ENCODE measurements at regions not wholly inside any gene's neighbourhood (a gene's known extent, or its start where the extent isn't known, plus 50 kb on each side); places are given as distances from the start of the nearest gene placed in this dataset.

DNA sequence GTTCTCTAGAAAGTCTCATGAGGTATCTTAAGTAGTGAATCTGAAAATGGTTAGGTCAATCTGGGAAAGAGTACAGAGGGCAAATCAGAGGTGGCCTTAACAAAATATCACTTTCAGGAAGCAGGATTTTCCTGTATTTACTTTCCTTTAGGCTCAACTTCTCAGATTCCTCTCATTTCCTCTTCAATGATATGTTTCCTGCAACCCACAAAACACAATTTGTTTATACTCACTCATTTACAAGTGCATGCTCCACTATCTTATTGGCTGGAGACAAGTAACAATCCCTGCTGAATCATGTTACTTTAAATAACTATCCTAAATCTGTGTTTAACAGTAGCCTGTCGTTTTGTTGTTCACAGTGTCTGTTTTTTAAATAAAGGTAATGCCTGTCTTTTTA is 228.1 kb downstream of the DSC3 start:
- H3K9ac ChIP-seq (ENCODE audit: low read depth, low read length, poor library complexity, severe bottlenecking) = no peak overlapping the region
- H3F3A ChIP-seq (ENCODE audit: low read depth) = no peaks in the 10 kb centered on the region
- H3K79me2 ChIP-seq (ENCODE audit: insufficient read depth, low read length) = no peaks in the 10 kb centered on the region
- no peaks in the 10 kb centered on the region for H3K9me2 ChIP-seq (replicated peaks; ENCODE audit: low read depth, low read length)
- no peaks in the 10 kb centered on the region for H3K9me3 ChIP-seq (ENCODE audit: insufficient read depth, low read depth, low read length)
- no peak overlapping the region for H2AFZ ChIP-seq (ENCODE audit: low read length)
- no peak overlapping the region for H3K4me2 ChIP-seq (ENCODE audit: low read depth, low read length, poor library complexity, severe bottlenecking)
- H3K27me3 ChIP-seq (ENCODE audit: insufficient read depth, low read length, poor library complexity, severe bottlenecking) = no peaks in the 10 kb centered on the region
- H3K4me3 ChIP-seq (ENCODE audit: low read length, poor library complexity, severe bottlenecking) = no peak overlapping the region
- H4K20me1 ChIP-seq (ENCODE audit: insufficient read depth, low read length, poor library complexity, severe bottlenecking) = no peaks in the 10 kb centered on the region
- no peaks in the 10 kb centered on the region for H3K4me1 ChIP-seq (ENCODE audit: insufficient read depth, low read length, poor library complexity, severe bottlenecking)
- no peak for TF ChIP-seq EZH2phosphoT487 (IDR thresholded peaks at IDR 0.05; ENCODE audit: borderline replicate concordance)
- TF ChIP-seq, protein P1, sequence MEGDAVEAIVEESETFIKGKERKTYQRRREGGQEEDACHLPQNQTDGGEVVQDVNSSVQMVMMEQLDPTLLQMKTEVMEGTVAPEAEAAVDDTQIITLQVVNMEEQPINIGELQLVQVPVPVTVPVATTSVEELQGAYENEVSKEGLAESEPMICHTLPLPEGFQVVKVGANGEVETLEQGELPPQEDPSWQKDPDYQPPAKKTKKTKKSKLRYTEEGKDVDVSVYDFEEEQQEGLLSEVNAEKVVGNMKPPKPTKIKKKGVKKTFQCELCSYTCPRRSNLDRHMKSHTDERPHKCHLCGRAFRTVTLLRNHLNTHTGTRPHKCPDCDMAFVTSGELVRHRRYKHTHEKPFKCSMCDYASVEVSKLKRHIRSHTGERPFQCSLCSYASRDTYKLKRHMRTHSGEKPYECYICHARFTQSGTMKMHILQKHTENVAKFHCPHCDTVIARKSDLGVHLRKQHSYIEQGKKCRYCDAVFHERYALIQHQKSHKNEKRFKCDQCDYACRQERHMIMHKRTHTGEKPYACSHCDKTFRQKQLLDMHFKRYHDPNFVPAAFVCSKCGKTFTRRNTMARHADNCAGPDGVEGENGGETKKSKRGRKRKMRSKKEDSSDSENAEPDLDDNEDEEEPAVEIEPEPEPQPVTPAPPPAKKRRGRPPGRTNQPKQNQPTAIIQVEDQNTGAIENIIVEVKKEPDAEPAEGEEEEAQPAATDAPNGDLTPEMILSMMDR (conservative IDR thresholded peaks at IDR 0.05; ENCODE audit: low read length) = no peak
- H3K36me3 ChIP-seq (ENCODE audit: insufficient read depth, low read length) = no peaks in the 10 kb centered on the region

GRCh38 chr18:30811580-30811979 is 231.0 kb downstream of the DSC3 start:
- no peaks in the 10 kb centered on the region for H3K27me3 ChIP-seq (ENCODE audit: insufficient read depth, low read length, poor library complexity, severe bottlenecking)
- TF ChIP-seq EZH2phosphoT487 (IDR thresholded peaks at IDR 0.05; ENCODE audit: borderline replicate concordance) = no peak
- TF ChIP-seq, protein P1 (conservative IDR thresholded peaks at IDR 0.05; ENCODE audit: low read length) = no peak
- no peak overlapping the region for H3K4me2 ChIP-seq (ENCODE audit: low read depth, low read length, poor library complexity, severe bottlenecking)
- no peak overlapping the region for H3K9ac ChIP-seq (ENCODE audit: low read depth, low read length, poor library complexity, severe bottlenecking)
- no peaks in the 10 kb centered on the region for H3K36me3 ChIP-seq (ENCODE audit: insufficient read depth, low read length)
- H3F3A ChIP-seq (ENCODE audit: low read depth) = no peaks in the 10 kb centered on the region
- no peaks in the 10 kb centered on the region for H3K9me2 ChIP-seq (replicated peaks; ENCODE audit: low read depth, low read length)
- H3K4me1 ChIP-seq (ENCODE audit: insufficient read depth, low read length, poor library complexity, severe bottlenecking) = no peaks in the 10 kb centered on the region
- no peaks in the 10 kb centered on the region for H3K79me2 ChIP-seq (ENCODE audit: insufficient read depth, low read length)
- H3K9me3 ChIP-seq (ENCODE audit: insufficient read depth, low read depth, low read length) = no peaks in the 10 kb centered on the region
- no peaks in the 10 kb centered on the region for H4K20me1 ChIP-seq (ENCODE audit: insufficient read depth, low read length, poor library complexity, severe bottlenecking)
- no peak overlapping the region for H3K4me3 ChIP-seq (ENCODE audit: low read length, poor library complexity, severe bottlenecking)
- H2AFZ ChIP-seq (ENCODE audit: low read length) = no peak overlapping the region

GRCh38 chr18:30810580-30810979 is 232.0 kb downstream of the DSC3 start:
- no peaks in the 10 kb centered on the region for H3F3A ChIP-seq (ENCODE audit: low read depth)
- no peaks in the 10 kb centered on the region for H4K20me1 ChIP-seq (ENCODE audit: insufficient read depth, low read length, poor library complexity, severe bottlenecking)
- H3K4me1 ChIP-seq (ENCODE audit: insufficient read depth, low read length, poor library complexity, severe bottlenecking) = no peaks in the 10 kb centered on the region
- H3K27me3 ChIP-seq (ENCODE audit: insufficient read depth, low read length, poor library complexity, severe bottlenecking) = no peaks in the 10 kb centered on the region
- H3K4me3 ChIP-seq (ENCODE audit: low read length, poor library complexity, severe bottlenecking) = no peak overlapping the region
- no peaks in the 10 kb centered on the region for H3K79me2 ChIP-seq (ENCODE audit: insufficient read depth, low read length)
- no peaks in the 10 kb centered on the region for H3K9me2 ChIP-seq (replicated peaks; ENCODE audit: low read depth, low read length)
- no peak overlapping the region for H2AFZ ChIP-seq (ENCODE audit: low read length)
- no peak overlapping the region for H3K4me2 ChIP-seq (ENCODE audit: low read depth, low read length, poor library complexity, severe bottlenecking)
- no peak overlapping the region for H3K9ac ChIP-seq (ENCODE audit: low read depth, low read length, poor library complexity, severe bottlenecking)
- H3K9me3 ChIP-seq (ENCODE audit: insufficient read depth, low read depth, low read length) = no peaks in the 10 kb centered on the region
- H3K36me3 ChIP-seq (ENCODE audit: insufficient read depth, low read length) = no peaks in the 10 kb centered on the region
- TF ChIP-seq EZH2phosphoT487 (IDR thresholded peaks at IDR 0.05; ENCODE audit: borderline replicate concordance) = no peak
- TF ChIP-seq, protein P1 (conservative IDR thresholded peaks at IDR 0.05; ENCODE audit: low read length) = no peak
